ENCODE measurements at regions not wholly inside any gene's neighbourhood (a gene's known extent, or its start where the extent isn't known, plus 50 kb on each side); places are given as distances from the start of the nearest gene placed in this dataset.

DNA sequence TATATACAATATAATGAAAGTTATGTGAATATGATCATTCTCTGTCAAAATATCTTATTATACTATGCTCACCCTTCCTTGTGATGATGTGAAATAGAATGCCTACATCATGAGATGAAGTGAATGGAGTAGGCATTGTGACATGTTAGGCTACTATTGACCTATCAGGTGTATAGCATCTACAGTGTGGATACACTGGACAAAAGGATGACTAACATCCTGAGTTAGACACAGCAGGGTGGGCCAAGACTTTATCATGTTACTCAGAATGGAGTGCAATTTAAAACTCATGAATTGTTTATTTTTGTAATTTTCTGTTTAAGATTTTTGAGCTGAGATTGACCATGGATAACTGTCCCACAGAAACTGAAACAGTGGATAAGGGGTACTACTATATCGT is 53.4 kb upstream of the NAV3 start:
- no peak for DNase-seq (ENCODE audit: low spot score)

GRCh38 chr12:77774761-77775160 is 55.9 kb upstream of the NAV3 start:
- DNase-seq (ENCODE audit: low spot score), result no peak

GRCh38 chr12:77772676-77773298 is 57.9 kb upstream of the NAV3 start:
- DNase-seq (ENCODE audit: low spot score), result no peak

- no peak for DNase-seq (ENCODE audit: low spot score)
Observed at GRCh38 chr12:77768558-77768957, 62.1 kb upstream of the NAV3 start.

DNA sequence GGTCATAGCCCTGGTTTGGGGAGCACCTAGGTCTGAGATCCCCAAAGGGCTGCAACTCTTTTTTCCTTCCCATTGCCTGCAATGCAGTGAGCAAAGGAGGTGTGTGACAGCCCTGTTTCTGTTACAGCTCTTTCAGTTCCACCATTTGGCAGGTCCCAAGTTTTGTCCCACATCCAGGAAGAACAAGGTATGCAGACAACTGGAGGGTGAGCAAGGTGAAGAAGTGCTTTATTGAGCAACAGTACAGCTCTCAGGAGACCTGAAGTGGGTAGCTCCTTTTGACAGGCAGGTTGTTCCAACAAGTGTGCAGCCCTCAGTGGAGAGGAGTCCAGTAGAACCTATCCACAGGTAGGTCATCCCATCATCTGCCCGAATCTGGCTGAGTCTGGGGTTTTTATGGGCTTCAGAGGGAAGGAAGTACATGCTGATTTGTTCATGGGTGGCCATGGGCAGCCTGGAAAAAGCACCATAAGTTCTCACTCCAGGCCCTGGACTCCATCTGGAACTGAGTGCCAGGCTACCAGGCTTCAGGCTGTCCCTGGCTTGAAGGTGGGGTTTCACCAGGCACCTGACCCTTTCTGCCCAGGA is 62.8 kb upstream of the NAV3 start:
- DNase-seq (ENCODE audit: low spot score), result no peak

DNA sequence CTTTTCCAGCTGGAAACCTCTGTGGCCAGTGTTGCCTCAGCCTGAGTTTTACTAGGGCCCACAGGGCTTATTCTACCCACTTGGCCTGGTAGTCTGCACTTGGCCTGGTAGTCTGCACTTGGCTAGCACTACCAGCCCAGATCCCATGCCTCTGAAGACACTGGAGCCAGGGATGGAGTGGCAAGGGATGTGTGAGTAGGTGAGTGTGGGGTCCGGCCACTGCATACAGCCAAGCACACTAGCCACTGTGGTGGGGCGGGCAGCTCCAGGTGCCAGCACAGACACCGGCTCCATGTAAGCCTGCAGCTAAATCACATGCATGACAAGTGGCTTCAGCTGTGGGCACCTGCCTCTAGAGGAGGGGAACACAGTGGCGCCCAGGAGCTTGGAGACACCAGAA is 63.4 kb upstream of the NAV3 start:
- no peak for DNase-seq (ENCODE audit: low spot score)

DNA sequence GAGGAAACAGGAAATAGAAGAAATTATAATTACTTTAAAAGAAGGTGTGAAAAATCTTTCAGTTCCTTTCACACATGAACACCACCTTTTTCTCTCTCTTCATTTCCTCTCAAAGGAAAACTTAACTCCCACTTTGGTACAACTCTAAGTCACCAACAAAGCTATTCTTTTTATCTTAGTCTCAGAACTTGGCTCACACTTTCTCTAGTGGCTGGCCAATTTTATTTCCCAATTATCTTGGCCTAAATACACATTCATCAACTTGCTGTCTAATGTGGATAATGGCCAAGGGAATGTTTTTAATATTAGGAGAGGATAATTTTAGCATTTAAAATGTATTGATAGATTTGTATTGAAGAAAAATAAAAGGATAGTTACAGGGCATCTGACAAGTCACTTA is 64.5 kb upstream of the NAV3 start:
- no peak for DNase-seq (ENCODE audit: low spot score)

DNA sequence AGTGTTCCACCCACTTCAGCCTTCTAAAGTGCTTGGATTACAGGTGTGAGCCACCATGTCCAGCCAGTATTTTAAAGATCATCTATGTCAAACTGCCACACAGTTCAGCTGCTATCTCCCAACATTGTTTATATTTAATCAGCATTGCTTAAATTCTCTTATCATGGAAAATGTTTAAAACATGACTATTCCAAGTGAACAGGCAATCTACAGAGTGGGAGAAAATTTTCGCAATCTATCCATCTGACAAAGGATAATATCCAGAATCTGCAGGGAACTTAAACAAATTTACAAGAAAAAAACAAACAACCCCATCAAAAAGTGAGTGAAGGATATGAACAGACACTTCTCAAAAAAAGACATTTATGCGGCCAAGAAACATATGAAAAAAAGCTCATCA is 69.4 kb upstream of the NAV3 start:
- DNase-seq (ENCODE audit: low spot score), result no peak

DNA sequence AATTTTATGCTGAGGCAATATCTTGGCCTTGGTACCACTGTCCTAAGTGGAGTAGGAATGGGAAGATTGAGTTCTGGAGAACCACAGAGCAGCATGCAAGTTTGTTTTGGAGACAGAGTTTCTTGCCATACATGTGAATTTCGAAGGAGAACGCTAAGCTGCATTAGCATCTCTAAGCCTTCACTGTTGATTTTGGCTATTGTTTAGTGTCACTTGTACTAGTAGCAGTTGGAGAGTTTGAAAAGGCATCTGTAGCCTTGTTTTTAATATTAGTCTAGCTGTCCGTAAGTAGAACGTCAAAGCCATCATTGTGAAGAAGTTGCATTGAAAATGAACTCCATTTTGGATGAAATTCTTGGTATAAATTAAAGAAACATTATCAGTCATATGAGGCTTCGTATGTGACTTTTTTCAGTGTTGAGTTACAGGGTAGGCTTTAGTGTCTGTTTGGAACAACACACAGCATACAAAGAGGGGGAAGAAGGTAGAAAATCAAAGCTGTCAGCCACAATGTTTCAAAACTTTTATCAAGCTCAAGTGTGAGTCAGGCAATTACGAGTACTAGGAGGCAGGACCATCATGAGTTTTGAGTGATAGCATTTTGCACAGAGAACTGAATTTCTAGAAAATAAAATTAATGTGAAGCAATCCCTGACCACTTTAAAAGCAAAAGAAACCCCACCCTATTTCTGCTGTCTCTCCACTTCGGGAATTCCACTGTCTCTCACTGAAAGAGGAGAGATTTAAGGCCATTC is 70.2 kb upstream of the NAV3 start:
- DNase-seq (ENCODE audit: low spot score), result no peak

DNA sequence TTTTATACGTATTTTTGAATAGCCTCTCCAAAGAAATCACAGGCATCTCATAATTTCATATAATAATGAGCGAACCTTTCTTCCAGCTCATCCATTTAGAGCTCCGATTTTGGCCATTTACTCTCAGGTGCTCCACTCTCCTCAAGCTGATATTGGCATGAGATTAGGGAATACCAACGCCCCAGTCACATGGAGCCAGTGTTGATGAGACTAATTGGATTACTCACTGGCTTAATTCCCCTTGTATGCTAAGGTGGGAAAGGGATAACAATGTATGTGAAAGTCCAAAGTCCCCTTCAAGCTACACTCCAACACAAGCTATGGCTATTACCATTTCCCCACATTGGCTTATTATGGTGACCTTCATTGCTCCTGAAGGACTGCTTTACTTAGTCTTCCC is 76.6 kb upstream of the NAV3 start:
- no peak for DNase-seq (ENCODE audit: low spot score)

GRCh38 chr12:77751939-77752338 is 78.8 kb upstream of the NAV3 start:
- no peak for DNase-seq (ENCODE audit: low spot score)

DNA sequence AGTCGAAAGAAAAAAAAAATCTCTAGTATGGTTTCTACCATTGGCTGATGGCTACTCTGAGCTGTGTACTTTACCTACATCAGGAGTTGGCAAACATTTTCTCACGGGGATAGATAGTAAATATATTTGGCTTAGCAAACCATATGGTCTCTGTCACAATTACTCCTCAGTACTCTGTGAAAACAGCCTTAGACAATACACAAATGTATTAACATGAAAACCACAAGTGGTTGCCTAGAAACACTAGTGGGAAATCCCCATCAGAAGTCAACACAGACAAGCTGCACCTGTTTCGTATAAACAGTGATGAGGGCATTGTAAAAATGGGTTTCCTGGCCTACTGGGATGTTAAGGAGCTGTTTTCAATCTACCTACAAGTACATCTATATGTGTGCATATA is 84.6 kb upstream of the NAV3 start:
- DNase-seq (ENCODE audit: low spot score), result no peak

- DNase-seq (ENCODE audit: low spot score), result no peak
Observed at GRCh38 chr12:77745624-77746023, 85.1 kb upstream of the NAV3 start.

DNA sequence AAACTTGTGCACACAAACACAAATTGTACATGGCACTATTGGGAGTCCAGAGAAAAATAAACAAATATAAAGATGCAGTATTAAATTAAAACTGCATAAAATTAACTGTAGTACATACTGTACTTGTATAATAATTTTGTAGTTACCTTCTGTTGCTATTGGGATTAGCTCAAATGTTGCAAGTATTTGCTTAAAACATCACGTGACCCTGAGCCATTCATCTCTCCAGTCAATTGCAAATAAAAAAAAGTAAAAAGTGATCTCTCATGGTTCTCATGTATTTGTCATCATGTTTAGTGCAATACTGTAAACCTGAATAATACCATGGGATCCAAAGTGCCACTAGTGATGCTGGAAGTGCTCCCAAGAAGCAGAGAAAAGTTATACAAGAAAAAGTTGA is 88.1 kb upstream of the NAV3 start:
- no peak for DNase-seq (ENCODE audit: low spot score)

DNA sequence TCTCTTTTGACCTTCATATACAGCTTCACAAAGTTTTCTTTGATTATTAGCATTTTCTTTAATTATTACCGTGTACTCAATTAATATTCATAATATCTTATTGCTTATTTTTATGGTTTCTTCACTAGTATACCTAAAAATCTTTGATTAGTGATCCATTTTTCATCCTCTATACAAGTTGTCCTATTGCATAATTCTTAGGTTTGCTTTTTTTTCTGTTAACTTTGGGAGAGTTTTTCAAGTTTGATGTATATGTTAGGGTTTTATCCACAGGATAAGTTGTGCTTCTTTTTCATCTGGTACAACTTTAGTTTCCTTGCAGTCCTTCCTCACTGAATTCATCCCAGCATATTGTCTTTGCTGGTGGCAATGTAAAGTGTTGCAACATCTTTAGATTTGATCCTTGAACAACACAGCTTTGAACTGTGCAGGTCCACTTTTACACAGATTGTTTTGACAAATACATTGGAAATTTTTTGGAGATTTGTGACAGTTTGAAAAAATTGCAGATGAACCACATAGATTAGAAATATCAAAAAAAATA is 88.6 kb upstream of the NAV3 start:
- DNase-seq (ENCODE audit: low spot score), result no peak

GRCh38 chr12:77736219-77736965 is 94.3 kb upstream of the NAV3 start:
- DNase-seq (ENCODE audit: low spot score), result no peak

DNA sequence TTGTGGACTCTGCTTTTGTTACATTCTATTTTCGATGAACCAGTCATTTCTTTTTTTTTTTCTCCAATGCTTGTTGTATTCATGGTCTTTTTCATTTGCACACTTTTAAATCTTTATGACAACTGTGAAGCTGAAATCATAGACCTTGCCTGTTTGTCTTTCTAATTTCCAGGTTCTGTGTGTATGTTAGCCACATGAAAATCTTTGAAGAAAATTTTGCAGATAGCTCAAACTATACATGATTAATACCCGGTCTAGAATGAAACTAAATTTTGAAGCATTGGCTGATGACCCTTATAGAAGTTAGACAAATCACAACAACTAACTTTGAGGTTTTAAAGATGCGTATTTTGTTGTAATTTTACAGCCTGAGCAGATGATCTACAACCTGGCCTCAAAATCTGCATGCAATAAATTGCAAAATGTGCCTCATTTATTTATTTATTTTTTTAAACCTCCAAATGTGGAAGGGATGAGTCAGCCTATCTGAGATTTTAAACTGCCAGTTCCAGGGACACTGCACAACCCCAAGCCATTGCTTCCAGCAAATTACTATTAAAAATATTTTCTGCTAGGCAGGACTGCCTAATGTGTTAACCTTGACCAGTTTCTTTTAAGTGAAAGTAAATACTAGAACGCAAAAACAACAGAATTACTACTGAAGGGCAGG is 96.3 kb upstream of the NAV3 start:
- no peak for DNase-seq (ENCODE audit: low spot score)

GRCh38 chr12:77728018-77728417 is 102.7 kb upstream of the NAV3 start:
- DNase-seq (ENCODE audit: low spot score), result no peak

GRCh38 chr12:77727442-77728001 is 103.2 kb upstream of the NAV3 start:
- DNase-seq (ENCODE audit: low spot score), result no peak

GRCh38 chr12:77725611-77726010 is 105.1 kb upstream of the NAV3 start:
- no peak for DNase-seq (ENCODE audit: low spot score)

GRCh38 chr12:77724367-77724957 is 106.2 kb upstream of the NAV3 start:
- no peak for DNase-seq (ENCODE audit: low spot score)
